ENCODE measurements at regions not wholly inside any gene's neighbourhood (a gene's known extent, or its start where the extent isn't known, plus 50 kb on each side); places are given as distances from the start of the nearest gene placed in this dataset.

DNA sequence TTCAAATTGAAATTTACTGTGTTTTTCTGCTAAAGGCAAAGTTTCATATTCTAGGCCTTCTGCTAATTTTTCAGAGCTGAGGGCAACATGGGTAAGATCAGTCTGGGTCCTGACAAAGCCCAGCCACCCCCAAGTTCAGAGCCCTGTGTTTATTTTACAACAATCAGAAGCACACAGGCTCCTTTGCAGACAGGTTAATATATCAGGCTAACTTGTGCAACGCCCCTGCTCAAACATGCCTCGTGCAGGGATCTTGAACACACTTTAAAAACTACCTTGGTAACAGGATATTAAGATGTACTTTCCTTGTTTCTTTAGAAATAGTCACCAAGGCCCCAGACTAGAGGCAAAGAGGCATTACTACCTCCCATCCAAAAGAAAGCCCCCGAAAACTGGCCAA, 64.0 kb downstream of the POLR2M start:
- POLR2A ChIA-PET, result no interaction called here
- H3K4me3 ChIP-seq (ENCODE audit: low read depth in 2 of 2, low read length in 2 of 2), result no peak overlapping the region
- DNase-seq (ENCODE audit: low read depth, low spot score) (no peak), ATAC-seq (no peak)
- no peaks in the 10 kb centered on the region for H3K36me3 ChIP-seq (ENCODE audit: control insufficient read depth, insufficient read depth, low read length)
- no peaks in the 10 kb centered on the region for H3K4me1 ChIP-seq (ENCODE audit: control insufficient read depth, insufficient read depth, low read length)
- intact Hi-C loops (cut with micrococcal nuclease; ENCODE audit: unreplicated experiment) (no loop called here), in situ Hi-C loops (cut with HindIII; ENCODE audit: low pct_unique_long_range_greater_than_20kb, low sequenced_read_pairs) (no loop called here)
- no peaks in the 10 kb centered on the region for H3K9me3 ChIP-seq (ENCODE audit: control insufficient read depth, insufficient read depth, low read depth, low read length)
- 0 out of 2 replicates have a peak, but pooled peaks cover 2% of the 10 kb centered on the region for H3K27me3 ChIP-seq (ENCODE audit: control insufficient read depth, insufficient read depth, low read length)
- TF ChIP-seq, protein P1, sequence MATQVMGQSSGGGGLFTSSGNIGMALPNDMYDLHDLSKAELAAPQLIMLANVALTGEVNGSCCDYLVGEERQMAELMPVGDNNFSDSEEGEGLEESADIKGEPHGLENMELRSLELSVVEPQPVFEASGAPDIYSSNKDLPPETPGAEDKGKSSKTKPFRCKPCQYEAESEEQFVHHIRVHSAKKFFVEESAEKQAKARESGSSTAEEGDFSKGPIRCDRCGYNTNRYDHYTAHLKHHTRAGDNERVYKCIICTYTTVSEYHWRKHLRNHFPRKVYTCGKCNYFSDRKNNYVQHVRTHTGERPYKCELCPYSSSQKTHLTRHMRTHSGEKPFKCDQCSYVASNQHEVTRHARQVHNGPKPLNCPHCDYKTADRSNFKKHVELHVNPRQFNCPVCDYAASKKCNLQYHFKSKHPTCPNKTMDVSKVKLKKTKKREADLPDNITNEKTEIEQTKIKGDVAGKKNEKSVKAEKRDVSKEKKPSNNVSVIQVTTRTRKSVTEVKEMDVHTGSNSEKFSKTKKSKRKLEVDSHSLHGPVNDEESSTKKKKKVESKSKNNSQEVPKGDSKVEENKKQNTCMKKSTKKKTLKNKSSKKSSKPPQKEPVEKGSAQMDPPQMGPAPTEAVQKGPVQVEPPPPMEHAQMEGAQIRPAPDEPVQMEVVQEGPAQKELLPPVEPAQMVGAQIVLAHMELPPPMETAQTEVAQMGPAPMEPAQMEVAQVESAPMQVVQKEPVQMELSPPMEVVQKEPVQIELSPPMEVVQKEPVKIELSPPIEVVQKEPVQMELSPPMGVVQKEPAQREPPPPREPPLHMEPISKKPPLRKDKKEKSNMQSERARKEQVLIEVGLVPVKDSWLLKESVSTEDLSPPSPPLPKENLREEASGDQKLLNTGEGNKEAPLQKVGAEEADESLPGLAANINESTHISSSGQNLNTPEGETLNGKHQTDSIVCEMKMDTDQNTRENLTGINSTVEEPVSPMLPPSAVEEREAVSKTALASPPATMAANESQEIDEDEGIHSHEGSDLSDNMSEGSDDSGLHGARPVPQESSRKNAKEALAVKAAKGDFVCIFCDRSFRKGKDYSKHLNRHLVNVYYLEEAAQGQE (IDR thresholded peaks at IDR 0.05; ENCODE audit: insufficient read depth in 1 of 2, low read depth in 2 of 2, low read length in 1 of 2), result no peak
- TF ChIP-seq POLR2AphosphoS5 (IDR thresholded peaks at IDR 0.05; ENCODE audit: low read depth, low read length) (no peak), TCF7L2 (IDR thresholded peaks at IDR 0.05; ENCODE audit: low read depth, low read length) (no peak), SIN3A (IDR thresholded peaks at IDR 0.05; ENCODE audit: borderline replicate concordance, insufficient read depth, low read depth, low read length) (no peak)
- TF ChIP-seq, protein P2, sequence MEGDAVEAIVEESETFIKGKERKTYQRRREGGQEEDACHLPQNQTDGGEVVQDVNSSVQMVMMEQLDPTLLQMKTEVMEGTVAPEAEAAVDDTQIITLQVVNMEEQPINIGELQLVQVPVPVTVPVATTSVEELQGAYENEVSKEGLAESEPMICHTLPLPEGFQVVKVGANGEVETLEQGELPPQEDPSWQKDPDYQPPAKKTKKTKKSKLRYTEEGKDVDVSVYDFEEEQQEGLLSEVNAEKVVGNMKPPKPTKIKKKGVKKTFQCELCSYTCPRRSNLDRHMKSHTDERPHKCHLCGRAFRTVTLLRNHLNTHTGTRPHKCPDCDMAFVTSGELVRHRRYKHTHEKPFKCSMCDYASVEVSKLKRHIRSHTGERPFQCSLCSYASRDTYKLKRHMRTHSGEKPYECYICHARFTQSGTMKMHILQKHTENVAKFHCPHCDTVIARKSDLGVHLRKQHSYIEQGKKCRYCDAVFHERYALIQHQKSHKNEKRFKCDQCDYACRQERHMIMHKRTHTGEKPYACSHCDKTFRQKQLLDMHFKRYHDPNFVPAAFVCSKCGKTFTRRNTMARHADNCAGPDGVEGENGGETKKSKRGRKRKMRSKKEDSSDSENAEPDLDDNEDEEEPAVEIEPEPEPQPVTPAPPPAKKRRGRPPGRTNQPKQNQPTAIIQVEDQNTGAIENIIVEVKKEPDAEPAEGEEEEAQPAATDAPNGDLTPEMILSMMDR (IDR thresholded peaks at IDR 0.05), result no peak
- BruUV-seq (replicated peaks), result no TSS peak
- no peak overlapping the region for H3K27ac ChIP-seq (ENCODE audit: low read length)
- CTCF ChIA-PET, result no interaction called here

DNA sequence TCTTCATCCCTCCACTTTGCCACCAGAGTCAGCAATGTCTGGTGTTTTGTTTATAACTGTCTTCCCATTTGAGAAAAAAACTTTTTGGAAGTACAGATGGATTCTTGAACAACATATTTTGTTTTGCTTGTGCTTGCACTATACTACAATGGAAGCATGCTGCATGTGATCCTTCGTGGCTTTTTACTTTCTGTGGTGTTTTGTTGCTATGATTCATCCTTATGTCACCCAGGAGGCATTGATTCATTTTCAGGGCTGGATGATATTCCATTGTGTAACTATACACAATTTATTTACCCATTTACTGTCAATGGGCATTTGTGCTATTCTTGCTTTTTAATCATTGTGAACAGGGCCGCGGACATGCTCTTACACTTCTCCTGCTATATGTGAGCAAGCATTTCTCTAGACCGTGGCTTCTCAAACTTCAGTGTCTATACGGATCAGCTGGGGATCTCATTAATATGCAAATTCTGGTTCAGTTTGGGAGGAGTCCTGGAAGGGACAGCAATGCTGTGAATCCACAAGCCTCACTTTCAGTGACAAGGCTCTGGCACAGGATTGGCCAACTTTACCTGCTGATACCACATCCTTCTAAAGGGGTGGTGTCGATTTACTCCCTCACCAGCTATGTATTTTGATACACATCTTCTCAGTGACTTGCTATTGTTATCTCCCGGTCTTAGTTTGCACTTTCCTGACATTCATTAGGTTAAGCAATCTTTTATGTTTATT, 65.9 kb downstream of the POLR2M start:
- Histone ChIP-seq H3K27ac (ENCODE audit: low read length) (no peak overlapping the region), H3K36me3 (ENCODE audit: control insufficient read depth, insufficient read depth, low read length) (no peaks in the 10 kb centered on the region), H3K4me1 (ENCODE audit: control insufficient read depth, insufficient read depth, low read length) (no peaks in the 10 kb centered on the region), H3K4me3 (ENCODE audit: low read depth in 2 of 2, low read length in 2 of 2) (no peak overlapping the region), H3K9me3 (ENCODE audit: control insufficient read depth, insufficient read depth, low read depth, low read length) (no peaks in the 10 kb centered on the region), H3K27me3 (ENCODE audit: control insufficient read depth, insufficient read depth, low read length) (0 out of 2 replicates have a peak, but pooled peaks cover 2% of the 10 kb centered on the region)
- no peak for ATAC-seq
- TF ChIP-seq SIN3A (IDR thresholded peaks at IDR 0.05; ENCODE audit: borderline replicate concordance, insufficient read depth, low read depth, low read length) (no peak), POLR2AphosphoS5 (IDR thresholded peaks at IDR 0.05; ENCODE audit: low read depth, low read length) (no peak), TCF7L2 (IDR thresholded peaks at IDR 0.05; ENCODE audit: low read depth, low read length) (no peak)
- TF ChIP-seq, protein P2 (IDR thresholded peaks at IDR 0.05), result no peak
- TF ChIP-seq, protein P1 (IDR thresholded peaks at IDR 0.05; ENCODE audit: insufficient read depth in 1 of 2, low read depth in 2 of 2, low read length in 1 of 2), result no peak
- ChIA-PET POLR2A (no interaction called here), CTCF (no interaction called here)
- BruUV-seq (replicated peaks), result no TSS peak
- in situ Hi-C loops (cut with HindIII; ENCODE audit: low pct_unique_long_range_greater_than_20kb, low sequenced_read_pairs), result no loop called here
- intact Hi-C loops (cut with micrococcal nuclease; ENCODE audit: unreplicated experiment), result no loop called here
- DNase-seq (ENCODE audit: low read depth, low spot score), result no peak

All from Panc1 (cell line).